GM23248 (cell line): ENCODE measurements at regions not wholly inside any gene's neighbourhood (a gene's known extent, or its start where the extent isn't known, plus 50 kb on each side); places are given as distances from the start of the nearest gene placed in this dataset.

Experiments used
- DNase-seq: peaks from one replicate; pipeline ENCODE4 v3.0.0-alpha.2; 2015
- H2AFZ ChIP-seq: fragments of 200-600 bp; sonication (generic); 2 replicates; pipeline ENCODE4 v1.6.1; 2016; ENCODE audit warnings: antibody characterized with exemption
- H3F3A ChIP-seq: fragments of 200-600 bp; sonication (generic); 2 replicates; pipeline ENCODE4 v1.6.1; 2016; ENCODE audit warnings: mild to moderate bottlenecking, antibody characterized with exemption, mixed run types; ENCODE audit not compliant: insufficient read depth
- H3K27ac ChIP-seq: fragments of 200-600 bp; sonication (generic); 2 replicates; pipeline ENCODE4 v1.5.1; 2016; ENCODE audit warnings: mild to moderate bottlenecking
- H3K27me3 ChIP-seq: fragments of 200-600 bp; sonication (generic); replicated peaks from 2 replicates; pipeline ENCODE4 v1.6.1; 2016; ENCODE audit warnings: mild to moderate bottlenecking; ENCODE audit not compliant: insufficient read depth
- H3K36me3 ChIP-seq: fragments of 200-600 bp; sonication (generic); 2 replicates; pipeline ENCODE4 v1.6.1; 2016; ENCODE audit warnings: low read depth, mild to moderate bottlenecking
- H3K4me1 ChIP-seq: fragments of 200-600 bp; sonication (generic); 2 replicates; pipeline ENCODE4 v1.6.1; 2016; ENCODE audit warnings: mild to moderate bottlenecking; ENCODE audit not compliant: insufficient read depth
- H3K4me2 ChIP-seq: fragments of 200-600 bp; sonication (generic); one replicate; pipeline ENCODE4 v1.6.1; 2016; ENCODE audit warnings: mild to moderate bottlenecking; ENCODE audit not compliant: unreplicated experiment
- H3K4me3 ChIP-seq: fragments of 200-600 bp; sonication (generic); 2 replicates; pipeline ENCODE4 v1.5.1; 2016; ENCODE audit warnings: mild to moderate bottlenecking
- H3K79me2 ChIP-seq: fragments of 200-600 bp; sonication (generic); 2 replicates; pipeline ENCODE4 v1.6.1; 2016; ENCODE audit warnings: mild to moderate bottlenecking; ENCODE audit not compliant: insufficient read depth
- H3K9ac ChIP-seq: fragments of 200-600 bp; sonication (generic); 2 replicates; pipeline ENCODE4 v1.6.1; 2016; ENCODE audit warnings: mild to moderate bottlenecking
- H3K9me2 ChIP-seq: fragments of 200-600 bp; sonication (generic); 2 replicates; pipeline ENCODE4 v1.6.1; 2016; ENCODE audit warnings: mixed run types, mild to moderate bottlenecking, moderate library complexity; ENCODE audit not compliant: insufficient read depth
- H3K9me3 ChIP-seq: fragments of 200-600 bp; sonication (generic); one replicate; pipeline ENCODE4 v1.6.1; 2017; ENCODE audit warnings: low read depth
- H4K20me1 ChIP-seq: fragments of 200-600 bp; sonication (generic); 2 replicates; pipeline ENCODE4 v1.6.0; 2016; ENCODE audit not compliant: insufficient read depth
- EZH2 ChIP-seq: fragments of 200-600 bp; sonication (generic); IDR thresholded peaks from 2 replicates; pipeline ENCODE4 v1.6.1; 2018; ENCODE audit warnings: antibody characterized with exemption, mild to moderate bottlenecking; ENCODE audit not compliant: insufficient read depth, poor library complexity, severe bottlenecking
- EZH2phosphoT487 ChIP-seq: fragments of 200-600 bp; sonication (generic); IDR thresholded peaks from 2 replicates; pipeline ENCODE4 v1.6.1; 2018; ENCODE audit warnings: antibody characterized with exemption, moderate library complexity, mild to moderate bottlenecking, low read depth; ENCODE audit not compliant: insufficient read depth
- WGBS, 2 experiments: methylation state at CpG; one replicate each; pipeline ENCODE4 v1.1.6; 2015 to 2017; ENCODE audit warnings: low lambda C conversion rate in 2 of 2, low coverage in 1 of 2; ENCODE audit errors: missing lambda C conversion rate in 2 of 2; 5-methylcytosine and 5-hydroxymethylcytosine counted together
- in situ Hi-C: fragments of 300-500 bp; cut with MboI; formaldehyde crosslinking; loops from 2 replicates; pipeline ENCODE4 v1.15.0; 2020

DNA sequence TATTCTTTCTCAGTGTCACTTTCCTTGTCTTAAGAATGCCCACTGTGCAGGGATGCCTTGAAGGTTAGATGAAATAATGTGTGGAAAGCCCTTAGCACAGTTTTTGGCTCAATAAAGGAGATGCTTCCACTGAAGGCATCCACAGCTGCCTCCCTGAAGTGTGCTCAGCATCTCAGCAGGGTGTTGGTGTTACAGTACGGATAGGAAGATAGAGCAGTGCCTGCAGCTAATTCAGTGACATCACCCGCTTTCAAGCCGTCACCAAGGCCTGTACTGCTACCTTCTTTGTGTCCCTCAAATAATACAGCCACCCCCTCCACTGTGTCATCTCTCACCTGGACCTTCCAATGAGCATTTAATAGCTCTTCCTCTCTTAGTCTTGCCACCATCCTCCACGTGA, 59.0 kb downstream of the NDUFS5 start:
- Histone ChIP-seq H3K9ac (no peak overlapping the region), H3K9me3 (no peaks in the 10 kb centered on the region), H4K20me1 (no peaks in the 10 kb centered on the region), H3F3A (peaks cover 19% of the 10 kb centered on the region; the same call in 1 of the 2 replicates), H3K79me2 (no peaks in the 10 kb centered on the region), H3K4me2 (no peak overlapping the region), H3K27me3 (no peaks in the 10 kb centered on the region), H3K4me3 (no peak overlapping the region), H3K36me3 (no peaks in the 10 kb centered on the region), H2AFZ (no peak overlapping the region), H3K27ac (no peak overlapping the region), H3K9me2 (no peaks in the 10 kb centered on the region), H3K4me1 (peaks cover 27% of the 10 kb centered on the region)
- WGBS, 2 experiments = 72 to 75% methylated on average over 4 of the region's 4 CpGs
- TF ChIP-seq EZH2phosphoT487 = no peak
- no peak for TF ChIP-seq EZH2
- in situ Hi-C loops = loop anchor here (10.0 to 25.0 kb wide), 2 partner anchors 220 to 452 kb away; no protein-coding TSS in a partner anchor
- DNase-seq = no peak

DNA sequence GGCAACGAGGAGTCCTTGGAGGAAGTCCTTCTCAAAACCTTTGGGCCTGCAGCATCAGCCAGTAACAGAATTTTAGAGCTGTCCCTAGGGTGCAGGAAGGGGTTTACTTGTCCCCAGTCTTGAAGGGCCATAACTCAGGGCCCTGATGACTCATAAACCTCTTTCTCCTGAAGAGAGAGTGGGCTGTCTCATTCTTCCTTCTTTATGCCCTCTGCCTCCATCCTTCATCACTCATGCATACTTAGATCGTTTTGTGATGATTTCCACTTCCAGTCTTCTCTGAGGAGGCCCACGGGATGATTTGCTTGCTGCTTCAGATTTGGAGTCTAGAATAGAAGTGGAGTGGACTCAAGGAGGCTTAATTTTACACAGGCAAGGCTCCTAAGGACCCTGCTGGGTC, 60.2 kb downstream of the NDUFS5 start:
- Histone ChIP-seq H3K9me2 (no peaks in the 10 kb centered on the region), H3K4me1 (peaks cover 28% of the 10 kb centered on the region), H3K27ac (peak overlapping the region; percentile 38), H3F3A (peaks cover 19% of the 10 kb centered on the region; the same call in 1 of the 2 replicates), H3K4me2 (peak overlapping the region; percentile 71), H4K20me1 (no peaks in the 10 kb centered on the region), H3K4me3 (no peak overlapping the region), H3K36me3 (no peaks in the 10 kb centered on the region), H2AFZ (peak overlapping the region; percentile 61), H3K9ac (peak overlapping the region; percentile 22; the same call in 1 of the 2 replicates), H3K79me2 (no peaks in the 10 kb centered on the region), H3K9me3 (no peaks in the 10 kb centered on the region), H3K27me3 (no peaks in the 10 kb centered on the region)
- in situ Hi-C loops = loop anchor here (10.0 to 25.0 kb wide), 2 partner anchors 222 to 451 kb away; no protein-coding TSS in a partner anchor
- WGBS, 2 experiments = 21 to 31% methylated on average over 3 of the region's 3 CpGs
- no peak for TF ChIP-seq EZH2phosphoT487
- TF ChIP-seq EZH2 = no peak
- DNase-seq = peak; percentile 54

- in situ Hi-C loops = loop anchor here (10.0 to 25.0 kb wide), 2 partner anchors 222 to 450 kb away; no protein-coding TSS in a partner anchor
- H3K27ac ChIP-seq = peak overlapping the region; percentile 38
- H3K9ac ChIP-seq = peak overlapping the region; percentile 22; the same call in 1 of the 2 replicates
- peak; percentile 84 for DNase-seq
- no peak for TF ChIP-seq EZH2phosphoT487
- no peak for TF ChIP-seq EZH2
- H3K36me3 ChIP-seq = no peaks in the 10 kb centered on the region
- no peaks in the 10 kb centered on the region for H3K9me3 ChIP-seq
- H4K20me1 ChIP-seq = no peaks in the 10 kb centered on the region
- H2AFZ ChIP-seq = peak overlapping the region; percentile 61
- whole genome bisulfite sequencing, 2 experiments = 39 to 41% methylated on average over 7 of the region's 7 CpGs
- H3K4me2 ChIP-seq = peak overlapping the region; percentile 71
- no peaks in the 10 kb centered on the region for H3K27me3 ChIP-seq
- H3K79me2 ChIP-seq = no peaks in the 10 kb centered on the region
- H3K4me3 ChIP-seq = no peak overlapping the region
- peaks cover 19% of the 10 kb centered on the region; the same call in 1 of the 2 replicates for H3F3A ChIP-seq
- peaks cover 28% of the 10 kb centered on the region for H3K4me1 ChIP-seq
- no peaks in the 10 kb centered on the region for H3K9me2 ChIP-seq
Observed at GRCh38 chr1:39086865-39087409, 60.8 kb downstream of the NDUFS5 start.

DNA sequence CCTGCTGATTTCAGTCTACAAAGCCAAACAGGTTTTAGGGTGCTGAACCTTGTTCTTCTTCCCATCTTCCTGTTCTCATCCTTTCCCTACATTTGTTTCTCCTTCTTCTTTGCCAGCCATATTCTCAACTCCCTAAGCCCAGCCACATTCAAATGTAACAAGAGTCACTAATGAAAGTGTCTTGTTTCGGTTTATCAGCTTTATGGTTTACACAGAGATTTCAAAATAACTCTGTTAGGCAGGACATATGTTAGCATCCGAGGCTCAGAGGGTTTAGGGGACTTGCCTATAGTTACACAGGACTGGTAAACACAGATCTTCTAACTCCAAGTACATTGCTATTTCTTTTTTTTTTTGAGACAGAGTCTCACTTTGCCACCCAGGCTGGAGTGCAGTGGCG, 61.3 kb downstream of the NDUFS5 start:
- Histone ChIP-seq H3K27me3 (no peaks in the 10 kb centered on the region), H2AFZ (peak overlapping the region; percentile 61), H3K9me2 (no peaks in the 10 kb centered on the region), H3K27ac (peak overlapping the region; percentile 38), H3K4me1 (peaks cover 28% of the 10 kb centered on the region), H3K9me3 (no peaks in the 10 kb centered on the region), H3F3A (peaks cover 19% of the 10 kb centered on the region; the same call in 1 of the 2 replicates), H3K4me2 (peak overlapping the region; percentile 71), H3K9ac (peak overlapping the region; percentile 20; the same call in 1 of the 2 replicates), H4K20me1 (no peaks in the 10 kb centered on the region), H3K36me3 (no peaks in the 10 kb centered on the region), H3K4me3 (no peak overlapping the region), H3K79me2 (no peaks in the 10 kb centered on the region)
- TF ChIP-seq EZH2 = no peak
- no peak for TF ChIP-seq EZH2phosphoT487
- WGBS, 2 experiments = 87 to 95% methylated on average over 3 of the region's 3 CpGs
- in situ Hi-C loops = loop anchor here (10.0 to 25.0 kb wide), 2 partner anchors 223 to 450 kb away; no protein-coding TSS in a partner anchor
- no peak for DNase-seq
